ENCODE measurements at regions not wholly inside any gene's neighbourhood (a gene's known extent, or its start where the extent isn't known, plus 50 kb on each side); places are given as distances from the start of the nearest gene placed in this dataset.
A peak's percentile ranks its signal among the peaks of the same experiment; 100 is the strongest.

DNA sequence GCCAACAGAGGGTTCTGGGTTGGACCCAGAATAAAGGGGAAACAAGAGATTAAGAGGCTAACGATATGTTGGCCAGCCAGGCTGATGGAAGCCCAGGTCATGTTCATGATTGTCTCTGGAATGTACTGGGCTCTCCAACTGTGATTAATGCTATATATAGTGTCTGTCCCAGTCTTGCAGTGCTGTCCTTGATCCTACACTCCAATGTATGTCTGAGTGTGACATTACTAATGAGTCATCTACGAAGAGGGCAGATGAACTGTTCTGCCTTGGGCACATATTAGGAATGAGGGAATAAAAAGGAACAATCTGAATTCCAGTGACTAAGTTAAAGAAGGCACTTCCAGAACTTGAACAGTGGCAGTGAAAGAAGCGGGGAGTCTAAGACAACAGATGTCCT, 142.1 kb downstream of the PDGFRA start:
- DNase-seq (ENCODE audit: low spot score in 2 of 2), result no peak
- Histone ChIP-seq H3K36me3 (no peaks in the 10 kb centered on the region), H3K9me3 (no peaks in the 10 kb centered on the region), H3K27ac (no peak overlapping the region), H3K4me3 (no peak overlapping the region), H3K4me1 (no peaks in the 10 kb centered on the region), H3K27me3 (no peaks in the 10 kb centered on the region)
- TF ChIP-seq CTCF (IDR thresholded peaks at IDR 0.05), result no peak
- intact Hi-C loops (cut with DNase I), result no loop called here

GRCh38 chr4:54372951-54373350, 143.9 kb downstream of the PDGFRA start:
- TF ChIP-seq CTCF (IDR thresholded peaks at IDR 0.05), result no peak
- Histone ChIP-seq H3K36me3 (no peaks in the 10 kb centered on the region), H3K27ac (no peak overlapping the region), H3K27me3 (no peaks in the 10 kb centered on the region), H3K4me1 (no peaks in the 10 kb centered on the region), H3K9me3 (no peaks in the 10 kb centered on the region), H3K4me3 (no peak overlapping the region)
- intact Hi-C loops (cut with DNase I), result no loop called here
- DNase-seq (ENCODE audit: low spot score in 2 of 2), result no peak

GRCh38 chr4:54373718-54374210, 144.7 kb downstream of the PDGFRA start:
- Histone ChIP-seq H3K36me3 (no peaks in the 10 kb centered on the region), H3K27ac (no peak overlapping the region), H3K4me1 (no peaks in the 10 kb centered on the region), H3K4me3 (no peak overlapping the region), H3K27me3 (no peaks in the 10 kb centered on the region), H3K9me3 (no peaks in the 10 kb centered on the region)
- DNase-seq (ENCODE audit: low spot score in 2 of 2), result no peak
- intact Hi-C loops (cut with DNase I), result no loop called here
- TF ChIP-seq CTCF (IDR thresholded peaks at IDR 0.05), result no peak

GRCh38 chr4:54378461-54378860, 149.4 kb downstream of the PDGFRA start:
- no peak for TF ChIP-seq CTCF (IDR thresholded peaks at IDR 0.05)
- no peaks in the 10 kb centered on the region for H3K27me3 ChIP-seq
- no peaks in the 10 kb centered on the region for H3K4me1 ChIP-seq
- H3K36me3 ChIP-seq, result no peaks in the 10 kb centered on the region
- intact Hi-C loops (cut with DNase I), result no loop called here
- no peak for DNase-seq (ENCODE audit: low spot score in 2 of 2)
- no peak overlapping the region for H3K4me3 ChIP-seq
- H3K9me3 ChIP-seq, result no peaks in the 10 kb centered on the region
- H3K27ac ChIP-seq, result no peak overlapping the region

GRCh38 chr4:54384152-54384551, 155.1 kb downstream of the PDGFRA start:
- H3K9me3 ChIP-seq, result no peaks in the 10 kb centered on the region
- H3K4me1 ChIP-seq, result no peaks in the 10 kb centered on the region
- no peak overlapping the region for H3K27ac ChIP-seq
- no peaks in the 10 kb centered on the region for H3K36me3 ChIP-seq
- no peak for DNase-seq (ENCODE audit: low spot score in 2 of 2)
- no peak for TF ChIP-seq CTCF (IDR thresholded peaks at IDR 0.05)
- intact Hi-C loops (cut with DNase I), result no loop called here
- H3K4me3 ChIP-seq, result no peak overlapping the region
- H3K27me3 ChIP-seq, result no peaks in the 10 kb centered on the region

DNA sequence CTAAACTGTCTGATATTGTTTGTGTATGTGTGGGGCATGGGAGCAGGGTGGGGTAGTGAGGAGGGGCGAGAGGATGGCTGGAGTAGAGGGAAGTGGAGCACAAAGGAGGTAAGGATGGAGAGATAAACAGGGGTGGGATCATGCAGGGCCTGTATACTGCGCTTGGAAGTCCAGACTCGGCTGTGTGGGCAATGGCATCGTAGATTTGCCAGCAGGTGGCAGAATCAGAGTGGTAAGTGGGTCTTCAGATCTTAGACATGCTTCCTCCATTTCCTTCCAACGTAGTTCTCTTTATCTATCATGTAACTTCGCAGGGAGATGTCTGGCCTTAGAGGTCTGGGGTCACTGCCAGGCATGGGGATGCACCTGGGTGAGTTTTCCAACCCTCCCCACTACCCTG, 155.5 kb downstream of the PDGFRA start:
- no peaks in the 10 kb centered on the region for H3K4me1 ChIP-seq
- no peak for DNase-seq (ENCODE audit: low spot score in 2 of 2)
- H3K4me3 ChIP-seq, result no peak overlapping the region
- no peaks in the 10 kb centered on the region for H3K27me3 ChIP-seq
- TF ChIP-seq CTCF (IDR thresholded peaks at IDR 0.05), result peak in 2 of 3 experiments; percentile 16 to 27
- H3K36me3 ChIP-seq, result no peaks in the 10 kb centered on the region
- no peak overlapping the region for H3K27ac ChIP-seq
- H3K9me3 ChIP-seq, result no peaks in the 10 kb centered on the region
- intact Hi-C loops (cut with DNase I), result no loop called here
